NCI-H1436 treated with DMSO at 0.1 percent for 48 hours (cell line): ENCODE measurements at regions not wholly inside any gene's neighbourhood (a gene's known extent, or its start where the extent isn't known, plus 50 kb on each side); places are given as distances from the start of the nearest gene placed in this dataset.
"Not testable (repeated sequence)": the region's sequence is repeated elsewhere in the genome, so short reads cannot be mapped to it uniquely, and the experiment has no call there.

Experiments used
- DNase-seq: peaks from one replicate; lab custom pipeline; 2025; lab: John Stamatoyannopoulos, UW

GRCh38 chr9:15113288-15113687 is 193.7 kb downstream of the TTC39B start:
- DNase-seq = no peak

DNA sequence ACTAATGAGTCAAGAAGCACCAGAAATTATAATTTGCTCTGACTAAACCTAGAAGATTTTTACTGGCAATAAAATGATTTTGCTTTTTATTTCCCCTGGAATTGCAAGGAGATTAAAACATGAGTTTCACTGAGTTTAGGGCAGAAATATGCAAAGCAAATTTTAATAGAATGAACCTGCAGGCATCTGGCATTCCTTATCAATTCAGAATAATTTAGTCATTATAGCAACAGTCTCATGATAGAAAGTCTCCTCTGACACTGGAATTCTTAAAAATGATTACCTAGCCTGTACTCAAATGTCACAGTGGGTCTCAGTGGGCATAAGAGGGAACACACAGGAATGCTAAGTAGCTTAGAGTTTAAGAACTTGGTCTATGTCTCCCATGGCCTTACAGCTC is 195.9 kb downstream of the TTC39B start:
- DNase-seq = no peak

DNA sequence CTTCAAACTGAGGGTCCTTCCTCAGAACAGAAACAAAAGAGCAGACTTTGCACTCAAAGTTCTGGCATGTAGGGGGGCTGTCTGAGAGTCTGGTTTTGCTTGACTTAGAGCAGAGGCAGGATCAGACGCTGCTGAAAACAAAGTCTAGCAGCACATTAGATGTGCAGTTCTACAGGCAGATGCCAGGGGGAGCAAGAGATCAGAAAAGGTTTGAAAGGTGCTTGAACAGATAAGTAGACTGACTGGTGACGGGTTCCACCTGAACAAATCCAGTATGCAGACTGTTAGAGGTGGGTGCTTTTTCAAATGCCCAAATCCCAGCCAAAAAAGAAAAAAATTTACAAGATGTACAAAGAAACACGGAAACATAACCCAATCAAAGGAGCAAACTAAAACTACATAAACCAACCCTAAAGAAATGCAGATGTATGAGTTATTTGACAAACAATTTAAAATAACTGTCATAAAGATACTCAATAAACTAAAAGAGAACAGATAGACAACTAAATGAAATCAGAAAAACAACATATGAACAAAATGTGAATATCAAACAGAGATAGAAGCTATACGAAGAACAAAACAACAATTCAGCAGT is 194.7 kb upstream of the FREM1 start:
- no peak for DNase-seq

DNA sequence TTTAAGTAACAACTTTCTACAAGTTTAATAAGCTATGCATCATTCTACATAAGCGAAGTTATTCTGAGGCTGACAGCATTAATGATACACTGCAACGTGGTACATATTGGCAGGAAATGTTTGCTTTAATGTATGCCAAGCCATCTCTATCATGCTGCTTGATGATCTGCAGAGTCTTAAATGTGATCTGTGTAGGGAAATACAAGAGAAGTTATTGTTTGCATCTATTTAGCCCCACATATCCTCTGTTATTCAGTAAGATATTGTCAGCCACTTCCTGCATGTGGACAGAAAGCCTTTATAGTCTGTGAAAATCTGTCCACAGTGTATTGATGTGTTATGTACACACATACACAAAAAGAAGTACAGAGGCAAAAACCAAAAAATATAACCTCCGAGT is 193.1 kb upstream of the FREM1 start:
- no peak for DNase-seq

DNA sequence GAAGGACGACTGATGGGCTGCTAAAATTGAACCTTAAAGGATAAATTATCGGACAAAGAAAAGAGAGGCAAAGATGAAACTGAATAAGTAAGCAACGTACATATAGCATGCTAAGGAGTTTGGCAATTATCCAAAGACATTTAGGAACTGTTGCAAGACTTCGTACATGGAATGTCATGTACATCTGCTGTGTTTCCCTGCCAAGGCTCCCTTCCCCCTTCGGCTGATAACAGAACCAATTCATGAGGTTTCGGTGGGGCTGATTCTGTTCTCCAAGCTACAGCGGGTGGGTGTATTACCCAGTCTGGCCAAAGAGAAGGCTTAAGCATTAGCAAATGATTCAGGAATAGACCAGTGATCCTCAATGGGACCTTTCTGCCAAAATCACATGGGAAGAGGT is 190.9 kb upstream of the FREM1 start:
- no peak for DNase-seq

DNA sequence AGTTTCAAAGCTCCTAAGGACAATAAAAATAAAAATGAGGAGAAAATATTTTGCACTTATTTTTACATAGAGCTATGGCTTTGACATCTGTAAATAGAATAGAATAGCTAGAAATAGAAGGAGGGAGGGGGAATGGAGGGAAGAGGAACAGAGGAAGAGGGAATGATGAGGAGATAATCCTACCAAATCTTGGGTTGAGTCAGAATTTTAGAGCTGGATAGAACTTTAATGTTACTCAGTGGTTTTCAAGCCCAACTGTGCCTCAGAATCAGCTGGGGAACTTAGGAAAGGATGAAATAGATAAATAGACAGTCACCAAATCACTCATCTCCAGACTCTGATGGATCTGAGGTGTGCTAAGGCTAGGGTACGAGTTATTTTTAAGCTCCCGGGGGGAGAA is 190.3 kb upstream of the FREM1 start:
- DNase-seq = no peak

GRCh38 chr9:15096972-15097371 is 186.7 kb upstream of the FREM1 start:
- no peak for DNase-seq

- DNase-seq = no peak
These were observed 176.6 kb upstream of the FREM1 start for GRCh38 chr9:15086778-15087324.

DNA sequence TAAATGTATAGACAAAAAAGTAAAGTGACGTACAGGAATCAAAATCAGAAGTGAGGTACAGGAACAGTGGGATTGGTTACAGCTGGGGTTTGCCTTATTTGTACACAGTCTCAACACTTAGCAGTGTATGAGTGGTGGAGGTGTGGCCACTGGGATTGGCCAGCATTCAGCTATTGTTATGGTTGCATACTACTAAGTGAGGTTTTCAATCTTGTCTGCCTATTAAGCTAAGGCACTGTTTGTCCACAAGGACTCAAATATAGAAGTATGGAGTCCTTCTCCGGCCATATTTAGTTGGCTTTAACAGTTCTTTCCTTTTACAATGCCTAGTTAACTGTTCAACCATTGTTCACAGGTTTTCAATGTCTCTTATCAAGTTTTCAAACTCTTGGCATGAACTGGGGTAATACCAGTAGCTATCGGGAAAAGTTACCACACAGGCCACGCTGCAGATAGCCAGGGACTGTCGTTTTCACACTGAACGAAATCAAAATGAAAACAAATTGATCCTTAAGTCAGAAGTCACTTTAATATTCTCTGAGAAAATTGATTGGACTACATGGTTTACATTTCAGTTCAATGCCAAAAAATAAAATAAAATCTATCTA is 176.0 kb upstream of the FREM1 start:
- no peak for DNase-seq

DNA sequence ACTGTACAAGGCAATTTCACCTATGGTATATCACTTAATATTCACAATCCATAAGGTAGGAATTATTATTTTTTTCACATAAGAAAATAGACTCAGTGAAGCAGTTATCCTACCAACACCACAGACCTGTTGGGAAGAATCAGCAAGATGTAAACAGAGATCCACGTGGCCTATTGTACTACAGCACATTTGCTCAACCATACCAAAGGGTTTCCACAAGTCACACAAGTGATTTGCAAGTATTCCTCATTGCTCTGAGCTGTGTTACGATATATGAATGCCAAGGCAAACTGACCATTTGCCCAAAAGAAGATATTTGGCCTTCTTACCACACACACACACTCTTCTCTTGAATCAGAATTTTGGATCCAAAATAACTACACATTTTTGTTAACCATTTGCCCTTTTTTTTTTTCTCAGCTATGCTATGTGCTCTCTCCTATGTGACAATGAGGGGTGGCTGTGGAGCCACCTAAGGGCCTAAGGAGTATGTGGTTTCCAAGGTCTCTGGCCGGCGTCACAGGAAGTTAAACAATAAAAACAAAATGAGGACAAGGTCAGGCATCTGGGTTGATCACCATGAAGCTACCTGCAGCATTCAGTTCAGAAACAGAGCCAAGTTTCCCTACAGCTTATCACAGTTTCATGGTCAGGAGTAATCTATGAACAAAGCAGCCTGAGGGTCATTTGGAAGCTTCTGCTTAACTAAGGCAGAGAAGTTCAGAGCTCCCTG is 171.0 kb upstream of the FREM1 start:
- DNase-seq = no peak

GRCh38 chr9:15080401-15080800 is 170.2 kb upstream of the FREM1 start:
- no peak for DNase-seq

- DNase-seq = no peak
These were observed 169.8 kb upstream of the FREM1 start for GRCh38 chr9:15079989-15080388.

- no peak for DNase-seq
These were observed 167.9 kb upstream of the FREM1 start for GRCh38 chr9:15077946-15078729.

- no peak for DNase-seq
These were observed 163.4 kb upstream of the FREM1 start for GRCh38 chr9:15073620-15074019.

- DNase-seq = no peak
These were observed 160.5 kb upstream of the FREM1 start for GRCh38 chr9:15070716-15071115.

DNA sequence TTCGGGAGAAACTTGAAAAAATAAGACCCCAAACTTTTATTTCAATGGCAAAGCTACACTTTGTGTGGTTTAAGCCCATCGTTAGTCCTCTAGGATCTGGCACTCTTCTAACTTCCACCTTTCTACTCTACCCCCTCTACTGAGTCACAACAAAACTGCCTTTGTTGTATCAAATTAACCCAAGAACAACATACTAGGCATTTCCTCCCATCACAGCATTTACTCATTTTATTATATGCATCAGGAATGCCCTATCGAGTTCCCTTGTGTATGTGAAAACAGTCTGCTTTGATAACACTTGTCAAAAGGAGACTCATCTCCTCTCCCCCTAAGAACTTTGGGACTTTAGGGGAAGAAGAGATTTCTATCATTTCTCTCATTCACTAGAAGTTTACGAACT is 158.9 kb upstream of the FREM1 start:
- no peak for DNase-seq

DNA sequence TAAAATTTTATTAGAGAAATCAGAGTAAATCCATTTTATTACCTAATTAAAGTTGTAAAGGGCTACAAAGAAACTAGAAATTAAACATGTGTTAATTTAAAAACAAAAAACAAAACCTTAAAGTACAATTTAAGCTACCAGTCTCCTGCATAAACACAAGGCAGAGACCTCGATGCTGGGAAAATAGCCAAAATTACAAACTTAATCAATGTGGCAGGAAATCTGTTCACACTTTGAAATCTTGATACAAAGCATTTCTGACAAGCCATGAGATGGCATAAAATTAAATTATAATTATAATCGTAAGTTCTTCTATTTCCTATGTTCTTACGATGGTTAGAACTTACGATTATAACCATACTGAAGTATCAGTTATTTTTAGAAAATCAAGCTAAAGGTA is 158.0 kb upstream of the FREM1 start:
- DNase-seq = no peak

DNA sequence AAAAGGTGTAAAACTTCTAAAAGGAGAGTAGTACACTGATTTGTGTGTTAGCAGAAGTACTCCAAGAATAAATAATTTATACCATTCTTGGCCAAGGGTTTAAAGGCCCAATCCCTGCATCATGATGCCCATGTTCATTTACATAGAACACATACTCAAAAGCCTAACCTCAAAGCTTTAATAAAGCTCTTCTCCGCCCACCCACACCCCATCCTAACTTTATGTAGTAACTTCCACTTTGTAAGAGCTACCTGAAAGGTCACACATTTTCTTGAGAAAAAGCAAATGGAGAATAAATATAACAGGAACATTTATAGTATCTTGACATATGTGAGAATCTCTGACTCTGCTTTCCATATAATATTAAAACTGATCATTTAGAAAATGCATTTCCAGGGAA is 148.8 kb upstream of the FREM1 start:
- no peak for DNase-seq

DNA sequence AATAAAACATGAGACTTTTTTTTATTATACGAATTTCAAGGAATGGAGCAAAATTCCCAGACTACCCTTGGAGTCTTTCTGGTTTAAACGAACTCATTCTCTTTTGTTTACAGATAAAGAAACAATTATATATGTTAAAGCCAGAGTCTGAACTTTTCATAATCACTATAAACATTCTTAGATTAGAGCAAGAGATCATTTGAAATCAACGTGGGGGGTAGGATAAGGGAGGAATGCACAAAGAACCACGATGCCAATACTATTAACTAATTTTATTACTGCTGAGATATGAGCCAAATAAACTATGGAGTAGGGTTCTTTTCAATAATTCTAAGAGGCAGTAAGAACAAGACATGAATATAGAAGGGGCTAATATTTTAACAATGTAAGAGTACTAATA is 148.0 kb upstream of the FREM1 start:
- no peak for DNase-seq

DNA sequence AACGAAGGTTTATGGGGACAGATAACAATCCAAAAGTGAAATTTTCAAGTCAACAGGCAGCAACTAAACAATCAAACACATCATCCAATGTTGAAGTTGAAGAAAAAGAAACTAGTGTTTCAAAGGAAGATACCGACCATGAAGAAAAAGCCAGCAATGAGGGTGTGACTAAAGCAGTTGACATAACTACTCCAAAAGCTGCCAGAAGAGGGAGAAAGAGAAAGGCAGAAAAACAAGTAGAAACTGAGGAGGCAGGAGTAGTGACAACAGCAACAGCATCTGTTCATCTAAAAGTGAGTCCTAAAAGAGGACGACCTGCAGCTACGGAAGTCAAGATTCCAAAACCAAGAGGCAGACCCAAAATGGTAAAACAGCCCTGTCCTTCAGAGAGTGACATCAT is 145.1 kb upstream of the FREM1 start:
- DNase-seq = not testable (repeated sequence)

DNA sequence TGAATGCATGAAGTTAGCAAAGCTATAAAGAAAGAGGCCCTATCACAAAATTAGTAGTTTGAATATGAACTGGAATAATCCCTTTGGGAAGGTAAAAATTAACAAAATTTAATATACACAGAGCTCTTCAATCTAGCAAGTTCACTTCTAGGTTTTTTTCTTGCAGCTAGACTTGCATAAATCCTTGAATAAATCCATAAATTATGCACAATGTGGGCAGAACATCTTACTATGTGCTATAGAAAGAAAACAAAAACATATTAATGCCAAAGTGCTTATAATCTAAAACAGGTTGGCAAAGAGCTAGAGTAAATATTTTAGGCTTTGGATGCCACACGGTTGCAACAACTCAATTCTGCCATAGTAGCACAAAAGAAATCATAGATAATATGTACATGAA is 138.5 kb upstream of the FREM1 start:
- no peak for DNase-seq

- DNase-seq = no peak
These were observed 136.9 kb upstream of the FREM1 start for GRCh38 chr9:15047028-15047551.
